GM12891 (cell line): ENCODE measurements at regions not wholly inside any gene's neighbourhood (a gene's known extent, or its start where the extent isn't known, plus 50 kb on each side); places are given as distances from the start of the nearest gene placed in this dataset.

Source experiments
- DNase-seq: peaks from one replicate; pipeline ENCODE4 v3.0.0; 2011; ENCODE audit warnings: low spot score; ENCODE audit not compliant: insufficient read length
- FAIRE-seq: peaks from 2 replicates; lab custom pipeline; 2011; peaks lifted over from hg19 to GRCh38; lab: Jason Lieb, UNC
- PAX5 ChIP-seq: IDR thresholded peaks from 2 replicates; pipeline ENCODE4 v1.6.1; 2011; ENCODE audit warnings: low read length, moderate library complexity, mild to moderate bottlenecking; ENCODE audit not compliant: insufficient read depth, severe bottlenecking
- POLR2A ChIP-seq: IDR thresholded peaks from 2 replicates; pipeline ENCODE4 v1.6.1; 2011; ENCODE audit warnings: low read depth, low read length, control low read depth
- POLR2AphosphoS5 ChIP-seq: IDR thresholded peaks from 2 replicates; pipeline ENCODE4 v1.6.1; 2011; ENCODE audit warnings: low read depth, low read length, control low read depth
- POU2F2 ChIP-seq: IDR thresholded peaks from 2 replicates; pipeline ENCODE4 v1.6.1; 2011; ENCODE audit warnings: low read depth, mild to moderate bottlenecking, control low read depth, low read length, moderate library complexity
- SPI1 ChIP-seq: IDR thresholded peaks from 2 replicates; pipeline ENCODE4 v1.6.1; 2011; ENCODE audit warnings: low read depth, low read length, control low read depth
- TAF1 ChIP-seq: IDR thresholded peaks from 2 replicates; pipeline ENCODE4 v1.6.1; 2011; ENCODE audit warnings: low read depth, low read length, control low read depth

GRCh38 chr13:61040181-61040580 is 375.5 kb downstream of the PCDH20 start:
- no peak for DNase-seq

GRCh38 chr13:61039302-61039701 is 376.3 kb downstream of the PCDH20 start:
- FAIRE-seq (no peak), DNase-seq (no peak)
- TF ChIP-seq POLR2AphosphoS5, result no peak

More at GRCh38 chr13:61040181-61040580, 375.5 kb downstream of the PCDH20 start:
- FAIRE-seq, result no peak
- TF ChIP-seq PAX5 (no peak), POU2F2 (no peak), POLR2AphosphoS5 (no peak), SPI1 (no peak), POLR2A (no peak), TAF1 (no peak)

GRCh38 chr13:61036715-61037114 is 378.9 kb downstream of the PCDH20 start:
- DNase-seq (no peak), FAIRE-seq (no peak)
- no peak for TF ChIP-seq TAF1
- TF ChIP-seq PAX5, result no peak
- TF ChIP-seq POLR2AphosphoS5, result no peak

- no peak for DNase-seq
- TF ChIP-seq POU2F2 (no peak), SPI1 (no peak), PAX5 (no peak), POLR2A (no peak), TAF1 (no peak), POLR2AphosphoS5 (no peak)
- no peak for FAIRE-seq
Measured at GRCh38 chr13:61030445-61030844, 385.2 kb downstream of the PCDH20 start.

- no peak for FAIRE-seq
- TF ChIP-seq SPI1 (no peak), POU2F2 (no peak), POLR2AphosphoS5 (no peak), PAX5 (no peak), TAF1 (no peak), POLR2A (no peak)
- no peak for DNase-seq
Measured at GRCh38 chr13:61029064-61029463, 386.6 kb downstream of the PCDH20 start.

- FAIRE-seq, result no peak
- DNase-seq, result no peak
- TF ChIP-seq SPI1 (no peak), POLR2AphosphoS5 (no peak), TAF1 (no peak)
Measured at GRCh38 chr13:61024046-61024445, 391.6 kb downstream of the PCDH20 start.

- no peak for FAIRE-seq
- no peak for DNase-seq
- TF ChIP-seq SPI1 (no peak), POLR2AphosphoS5 (no peak), POLR2A (no peak), PAX5 (no peak), TAF1 (no peak), POU2F2 (no peak)
Measured at GRCh38 chr13:61021838-61022237, 393.8 kb downstream of the PCDH20 start.

GRCh38 chr13:61013796-61014195 is 401.9 kb downstream of the PCDH20 start:
- DNase-seq (no peak), FAIRE-seq (no peak)
- TF ChIP-seq SPI1, result no peak
- no peak for TF ChIP-seq PAX5
- TF ChIP-seq POLR2AphosphoS5, result no peak
- no peak for TF ChIP-seq TAF1
- no peak for TF ChIP-seq POLR2A
- TF ChIP-seq POU2F2, result no peak

- no peak for DNase-seq
- no peak for FAIRE-seq
- TF ChIP-seq POLR2A (no peak), PAX5 (no peak), TAF1 (no peak), POLR2AphosphoS5 (no peak), SPI1 (no peak)
Measured at GRCh38 chr13:61010358-61010757, 405.3 kb downstream of the PCDH20 start.

- no peak for TF ChIP-seq POLR2A
- TF ChIP-seq TAF1, result no peak
- TF ChIP-seq SPI1, result no peak
- no peak for TF ChIP-seq PAX5
- TF ChIP-seq POU2F2, result no peak
- no peak for TF ChIP-seq POLR2AphosphoS5
- FAIRE-seq, result no peak
- no peak for DNase-seq
Measured at GRCh38 chr13:61002686-61003085, 413.0 kb downstream of the PCDH20 start.

GRCh38 chr13:60990032-60990733 is 425.5 kb downstream of the PCDH20 start:
- no peak for FAIRE-seq
- no peak for DNase-seq
- no peak for TF ChIP-seq PAX5
- TF ChIP-seq TAF1, result no peak
- TF ChIP-seq POLR2AphosphoS5, result no peak
- no peak for TF ChIP-seq POLR2A
- no peak for TF ChIP-seq POU2F2
- no peak for TF ChIP-seq SPI1

- TF ChIP-seq POU2F2, result no peak
- TF ChIP-seq PAX5, result no peak
- no peak for TF ChIP-seq SPI1
- TF ChIP-seq POLR2AphosphoS5, result no peak
- TF ChIP-seq POLR2A, result no peak
- TF ChIP-seq TAF1, result no peak
- no peak for FAIRE-seq
- DNase-seq, result no peak
Measured at GRCh38 chr13:60986301-60986700, 429.3 kb downstream of the PCDH20 start.
